ENCODE measurements at regions not wholly inside any gene's neighbourhood (a gene's known extent, or its start where the extent isn't known, plus 50 kb on each side); places are given as distances from the start of the nearest gene placed in this dataset.
"Not testable (repeated sequence)": the region's sequence is repeated elsewhere in the genome, so short reads cannot be mapped to it uniquely, and the experiment has no call there.

DNA sequence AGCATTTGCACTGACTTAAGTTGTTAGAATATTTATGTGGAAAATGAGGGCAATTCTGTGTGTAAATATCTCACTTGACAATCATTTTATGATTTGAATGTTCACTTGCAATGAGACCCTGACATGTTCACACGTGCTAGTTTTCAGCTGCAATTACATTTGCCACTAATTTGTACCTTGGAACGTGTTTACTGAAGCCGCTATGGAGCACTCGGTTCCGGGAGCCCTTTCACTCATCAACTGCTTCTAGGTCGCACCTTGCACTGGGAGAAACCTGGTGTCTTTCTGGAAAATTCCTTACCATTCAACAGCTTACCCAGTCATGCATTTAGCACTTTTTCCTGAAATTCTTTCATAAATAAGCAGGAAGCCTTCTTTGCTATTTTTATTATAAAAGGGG lies 229.6 kb downstream of the ZIC5 start:
- H3K27me3 ChIP-seq (ENCODE audit: control insufficient read depth, insufficient read depth, low read length): no peaks in the 10 kb centered on the region
- H3K4me3 ChIP-seq (ENCODE audit: low read depth, low read length): no peak overlapping the region
- H3K36me3 ChIP-seq (ENCODE audit: control insufficient read depth, insufficient read depth, low read length): no peaks in the 10 kb centered on the region
- peaks cover 33% of the 10 kb centered on the region for H3K4me1 ChIP-seq (ENCODE audit: control insufficient read depth, insufficient read depth, low read length)
- no peaks in the 10 kb centered on the region for H3K9me3 ChIP-seq (ENCODE audit: control insufficient read depth, insufficient read depth, low read length)
- H3K9ac ChIP-seq (ENCODE audit: low read depth, low read length): peak overlapping the region; percentile 38

DNA sequence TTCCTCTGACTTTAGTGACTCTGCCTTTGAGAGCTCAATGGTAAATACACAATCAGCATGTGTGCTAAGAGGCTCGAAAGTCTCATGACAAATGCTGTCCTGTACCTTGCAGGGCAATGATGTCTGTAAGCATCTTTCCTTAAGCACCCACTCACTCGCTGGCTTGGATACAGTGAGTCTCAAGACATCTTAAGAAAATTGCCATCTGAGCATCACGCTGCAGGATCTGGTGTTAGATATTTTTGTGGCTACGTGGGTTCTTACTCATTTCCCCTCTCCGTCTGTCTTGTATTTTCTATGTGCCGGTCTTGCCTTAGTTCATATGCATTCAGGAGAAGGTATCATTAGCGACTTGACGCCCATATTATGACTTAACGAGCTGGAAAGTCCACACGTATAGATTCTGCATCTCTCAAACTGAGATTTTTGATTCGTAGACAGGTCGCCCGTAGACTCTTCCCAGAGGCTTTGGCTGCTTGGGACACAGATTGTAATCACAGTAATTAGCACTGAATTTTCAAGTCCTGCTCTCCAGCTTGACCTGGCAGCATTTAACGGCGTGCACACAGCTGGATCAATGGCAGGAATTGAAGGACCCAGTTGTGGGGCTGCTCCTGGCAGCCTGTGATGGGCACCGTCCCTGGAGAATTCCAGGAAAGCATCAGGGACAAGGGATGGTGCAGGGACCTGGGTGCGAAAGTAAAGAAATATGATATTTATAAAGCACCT lies 231.2 kb downstream of the ZIC5 start:
- H3K4me3 ChIP-seq (ENCODE audit: low read depth, low read length): no peak overlapping the region
- no peaks in the 10 kb centered on the region for H3K27me3 ChIP-seq (ENCODE audit: control insufficient read depth, insufficient read depth, low read length)
- no peak overlapping the region for H3K9ac ChIP-seq (ENCODE audit: low read depth, low read length)
- H3K36me3 ChIP-seq (ENCODE audit: control insufficient read depth, insufficient read depth, low read length): no peaks in the 10 kb centered on the region
- peaks cover 23% of the 10 kb centered on the region for H3K4me1 ChIP-seq (ENCODE audit: control insufficient read depth, insufficient read depth, low read length)
- H3K9me3 ChIP-seq (ENCODE audit: control insufficient read depth, insufficient read depth, low read length): no peaks in the 10 kb centered on the region

DNA sequence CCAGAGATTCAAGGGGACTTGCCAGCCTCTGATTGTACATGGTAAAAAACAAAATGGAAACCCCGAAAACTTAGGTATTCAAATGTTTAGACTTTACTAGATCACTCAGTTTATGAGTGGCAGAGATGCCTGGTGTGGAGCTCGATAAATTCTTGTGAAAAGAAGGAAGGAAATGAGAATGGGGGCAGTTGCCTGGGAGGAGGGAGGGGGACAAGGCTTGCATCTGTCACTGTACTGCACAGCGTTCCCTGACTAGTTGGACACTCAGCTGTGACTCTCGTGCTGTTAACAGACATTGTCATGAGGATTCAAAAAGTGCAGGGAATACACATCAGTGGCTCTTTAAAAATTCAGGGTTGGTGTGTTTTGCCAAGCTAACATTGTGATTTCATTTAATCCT lies 232.9 kb downstream of the ZIC5 start:
- no peaks in the 10 kb centered on the region for H3K9me3 ChIP-seq (ENCODE audit: control insufficient read depth, insufficient read depth, low read length)
- no peak overlapping the region for H3K9ac ChIP-seq (ENCODE audit: low read depth, low read length)
- H3K36me3 ChIP-seq (ENCODE audit: control insufficient read depth, insufficient read depth, low read length): no peaks in the 10 kb centered on the region
- H3K4me1 ChIP-seq (ENCODE audit: control insufficient read depth, insufficient read depth, low read length): peaks cover 23% of the 10 kb centered on the region
- no peak overlapping the region for H3K4me3 ChIP-seq (ENCODE audit: low read depth, low read length)
- H3K27me3 ChIP-seq (ENCODE audit: control insufficient read depth, insufficient read depth, low read length): no peaks in the 10 kb centered on the region

DNA sequence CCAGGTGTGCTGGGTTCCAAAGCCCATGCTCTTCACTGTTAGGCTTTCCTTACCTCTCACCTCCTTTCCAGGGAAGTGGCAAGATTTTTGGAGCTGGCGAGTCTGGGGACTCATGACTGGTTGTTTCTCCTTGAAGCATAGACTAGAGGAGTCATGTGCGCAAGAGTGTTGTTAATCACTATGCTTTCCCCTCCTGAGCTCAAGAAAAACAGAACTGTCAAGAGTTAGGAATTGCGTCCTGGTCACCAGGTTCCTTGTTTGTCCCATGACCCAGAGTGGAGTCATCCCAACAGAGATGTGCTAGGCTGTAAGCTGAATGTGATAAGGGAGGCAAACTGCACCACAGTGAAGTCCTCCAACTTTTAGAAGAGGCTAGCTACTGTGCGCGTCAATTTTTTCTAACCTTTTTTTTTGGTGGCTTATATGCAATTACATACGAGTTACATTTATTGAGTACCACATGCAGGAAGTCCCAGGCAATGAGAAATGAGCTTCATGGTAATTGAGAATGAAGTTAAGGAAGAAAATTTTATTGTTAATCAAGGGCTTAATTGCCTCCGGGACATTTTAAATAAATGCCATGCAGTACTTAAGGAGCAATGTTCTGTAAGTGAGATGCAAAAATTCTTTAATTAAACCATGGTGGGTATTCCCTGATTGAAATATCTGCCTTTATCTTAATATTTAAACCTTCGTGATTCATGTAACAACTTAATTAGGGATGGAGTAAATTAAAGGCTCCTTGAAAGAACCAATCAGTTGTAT lies 233.9 kb downstream of the ZIC5 start:
- Histone ChIP-seq H3K9me3 (ENCODE audit: control insufficient read depth, insufficient read depth, low read length) (no peaks in the 10 kb centered on the region), H3K4me1 (ENCODE audit: control insufficient read depth, insufficient read depth, low read length) (peaks cover 22% of the 10 kb centered on the region), H3K9ac (ENCODE audit: low read depth, low read length) (no peak overlapping the region), H3K36me3 (ENCODE audit: control insufficient read depth, insufficient read depth, low read length) (no peaks in the 10 kb centered on the region), H3K4me3 (ENCODE audit: low read depth, low read length) (no peak overlapping the region), H3K27me3 (ENCODE audit: control insufficient read depth, insufficient read depth, low read length) (no peaks in the 10 kb centered on the region)

DNA sequence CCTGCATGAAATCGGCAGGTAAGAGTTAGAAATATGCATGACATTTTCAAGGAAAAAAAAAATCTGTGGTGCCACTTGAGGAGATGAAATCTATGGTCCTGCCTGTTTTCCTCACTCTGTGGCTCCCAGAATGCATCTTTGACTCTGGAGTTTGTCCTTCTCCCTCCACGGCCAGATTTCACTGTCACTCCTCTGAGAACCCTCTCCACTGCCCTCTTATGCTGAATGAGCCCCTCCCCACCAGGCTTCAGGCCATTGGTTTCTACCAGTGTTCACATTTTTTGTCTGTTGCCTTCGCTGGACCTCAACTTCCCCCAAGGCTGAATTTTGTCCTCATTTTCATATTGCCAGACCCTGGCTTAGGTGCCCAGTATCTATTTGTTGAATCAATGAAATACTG lies 235.0 kb downstream of the ZIC5 start:
- Histone ChIP-seq H3K4me3 (ENCODE audit: low read depth, low read length) (no peak overlapping the region), H3K9ac (ENCODE audit: low read depth, low read length) (no peak overlapping the region), H3K9me3 (ENCODE audit: control insufficient read depth, insufficient read depth, low read length) (no peaks in the 10 kb centered on the region), H3K27me3 (ENCODE audit: control insufficient read depth, insufficient read depth, low read length) (no peaks in the 10 kb centered on the region), H3K36me3 (ENCODE audit: control insufficient read depth, insufficient read depth, low read length) (no peaks in the 10 kb centered on the region), H3K4me1 (ENCODE audit: control insufficient read depth, insufficient read depth, low read length) (peaks cover 19% of the 10 kb centered on the region)

DNA sequence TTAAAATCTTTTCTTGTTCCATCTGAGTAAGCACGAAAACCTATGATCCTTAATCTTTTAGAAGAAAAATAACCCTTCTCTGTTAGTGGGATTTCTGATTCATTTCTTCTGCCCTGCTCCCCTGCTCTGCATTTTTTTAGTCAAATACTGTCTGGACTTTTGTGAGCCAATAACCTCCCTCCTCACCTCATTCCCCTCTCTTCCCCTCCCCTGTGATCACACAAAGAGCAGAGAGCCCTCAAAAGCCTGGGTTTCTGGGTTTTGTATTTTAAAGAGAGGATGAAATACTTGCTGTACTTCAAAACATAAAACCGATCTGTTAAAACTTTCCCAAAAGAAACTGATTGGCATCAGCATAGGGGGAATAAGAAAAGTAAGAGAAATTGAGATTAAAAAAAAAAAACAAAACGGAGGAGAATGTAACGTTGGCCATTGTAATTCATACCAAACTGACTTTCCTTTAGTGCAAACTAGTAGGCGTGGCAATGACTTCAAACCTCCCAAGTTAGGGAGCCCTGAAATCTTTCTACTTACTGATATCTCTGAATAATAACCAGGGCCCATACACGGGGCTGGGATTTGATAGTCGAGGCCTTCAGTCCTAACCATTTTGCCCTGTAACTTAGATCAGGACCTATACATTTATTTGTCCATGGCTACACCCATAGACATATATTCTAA lies 232.9 kb downstream of the TM9SF2 start:
- Histone ChIP-seq H3K9me3 (ENCODE audit: control insufficient read depth, insufficient read depth, low read length) (no peaks in the 10 kb centered on the region), H3K27me3 (ENCODE audit: control insufficient read depth, insufficient read depth, low read length) (no peaks in the 10 kb centered on the region), H3K4me1 (ENCODE audit: control insufficient read depth, insufficient read depth, low read length) (peaks cover 19% of the 10 kb centered on the region), H3K9ac (ENCODE audit: low read depth, low read length) (no peak overlapping the region), H3K4me3 (ENCODE audit: low read depth, low read length) (no peak overlapping the region), H3K36me3 (ENCODE audit: control insufficient read depth, insufficient read depth, low read length) (no peaks in the 10 kb centered on the region)

DNA sequence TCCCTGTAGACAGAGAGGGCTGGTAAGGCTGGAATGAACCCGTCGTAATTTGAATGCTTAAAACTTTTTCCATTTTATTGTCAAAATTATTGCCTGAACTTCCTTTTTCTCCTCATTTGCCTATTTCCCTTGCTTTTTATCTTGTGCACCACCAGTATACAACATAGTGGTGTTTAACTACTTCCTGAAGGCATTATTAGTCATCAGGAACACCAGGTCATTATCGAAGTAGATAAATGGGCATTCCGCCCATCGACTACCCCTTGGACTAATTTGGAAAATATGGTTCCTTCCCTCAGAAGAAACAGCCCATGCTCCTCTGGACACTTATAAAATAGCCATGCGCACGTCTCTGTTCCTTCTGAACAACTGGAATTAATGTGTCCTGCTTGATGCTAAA lies 232.1 kb downstream of the TM9SF2 start:
- Histone ChIP-seq H3K27me3 (ENCODE audit: control insufficient read depth, insufficient read depth, low read length) (no peaks in the 10 kb centered on the region), H3K4me3 (ENCODE audit: low read depth, low read length) (no peak overlapping the region), H3K36me3 (ENCODE audit: control insufficient read depth, insufficient read depth, low read length) (no peaks in the 10 kb centered on the region), H3K9me3 (ENCODE audit: control insufficient read depth, insufficient read depth, low read length) (no peaks in the 10 kb centered on the region), H3K9ac (ENCODE audit: low read depth, low read length) (no peak overlapping the region), H3K4me1 (ENCODE audit: control insufficient read depth, insufficient read depth, low read length) (peaks cover 19% of the 10 kb centered on the region)

DNA sequence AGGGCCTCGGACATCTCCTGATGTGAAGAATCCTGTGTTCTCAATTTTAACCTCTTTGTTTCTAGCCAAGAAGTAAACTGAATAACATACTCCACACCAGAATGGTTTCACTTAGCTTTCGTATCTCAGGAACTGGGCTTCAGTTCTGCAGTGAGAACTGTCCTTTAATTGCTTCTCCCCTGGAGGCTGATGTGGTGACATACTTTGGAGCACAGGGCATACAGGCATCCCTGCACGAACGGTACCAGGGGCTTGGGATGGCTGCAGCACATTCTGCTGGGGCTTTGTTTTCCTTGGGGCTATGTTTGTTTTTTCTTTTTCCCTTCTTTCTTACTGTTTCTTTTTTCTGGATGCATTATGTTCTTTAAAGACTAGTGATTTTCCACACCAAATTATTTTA lies 230.5 kb downstream of the TM9SF2 start:
- H3K4me3 ChIP-seq (ENCODE audit: low read depth, low read length): no peak overlapping the region
- H3K36me3 ChIP-seq (ENCODE audit: control insufficient read depth, insufficient read depth, low read length): no peaks in the 10 kb centered on the region
- H3K9me3 ChIP-seq (ENCODE audit: control insufficient read depth, insufficient read depth, low read length): no peaks in the 10 kb centered on the region
- H3K27me3 ChIP-seq (ENCODE audit: control insufficient read depth, insufficient read depth, low read length): no peaks in the 10 kb centered on the region
- no peak overlapping the region for H3K9ac ChIP-seq (ENCODE audit: low read depth, low read length)
- peaks cover 24% of the 10 kb centered on the region for H3K4me1 ChIP-seq (ENCODE audit: control insufficient read depth, insufficient read depth, low read length)

DNA sequence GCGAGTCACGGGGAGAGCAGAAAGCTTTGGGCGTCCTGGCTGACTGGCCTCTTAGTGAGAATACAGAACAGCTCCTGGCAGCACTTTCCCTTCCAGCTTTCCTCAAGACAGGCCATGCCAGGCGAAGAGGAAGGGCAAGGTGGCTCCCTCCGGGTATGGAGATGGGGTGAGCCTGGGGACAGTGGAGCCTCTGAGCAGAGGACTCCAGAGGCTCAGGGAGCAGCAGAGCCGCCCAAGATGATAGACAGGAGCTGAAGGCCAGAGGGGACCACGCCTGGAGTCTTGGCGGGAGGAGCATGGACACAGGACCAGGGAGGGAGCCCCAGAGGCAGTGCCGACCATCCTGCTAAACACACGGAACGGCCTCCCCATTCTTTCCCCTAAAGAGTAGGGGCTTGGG lies 229.1 kb downstream of the TM9SF2 start:
- Histone ChIP-seq H3K36me3 (ENCODE audit: control insufficient read depth, insufficient read depth, low read length) (no peaks in the 10 kb centered on the region), H3K9me3 (ENCODE audit: control insufficient read depth, insufficient read depth, low read length) (no peaks in the 10 kb centered on the region), H3K4me1 (ENCODE audit: control insufficient read depth, insufficient read depth, low read length) (peaks cover 33% of the 10 kb centered on the region), H3K27me3 (ENCODE audit: control insufficient read depth, insufficient read depth, low read length) (no peaks in the 10 kb centered on the region), H3K4me3 (ENCODE audit: low read depth, low read length) (no peak overlapping the region), H3K9ac (ENCODE audit: low read depth, low read length) (no peak overlapping the region)

DNA sequence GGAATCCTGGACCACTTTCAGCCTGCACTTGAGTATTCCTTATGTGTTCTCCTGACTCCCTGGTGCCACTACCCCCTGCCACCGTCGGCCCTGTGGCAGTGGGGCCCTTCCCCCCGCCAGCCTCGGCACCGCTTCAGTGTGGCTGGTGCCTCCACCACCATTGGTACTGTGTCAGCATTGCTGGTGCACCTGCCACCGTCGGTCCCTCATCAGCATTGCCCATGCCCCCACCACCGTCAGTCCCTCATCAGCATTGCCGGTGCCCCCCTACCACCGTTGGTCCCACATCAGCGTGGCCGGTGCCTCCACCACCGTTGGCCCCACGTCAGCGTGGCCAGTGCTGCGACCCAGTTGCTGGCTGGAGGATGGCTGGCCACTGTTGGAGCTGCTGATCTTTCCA lies 228.5 kb downstream of the TM9SF2 start:
- H3K27me3 ChIP-seq (ENCODE audit: control insufficient read depth, insufficient read depth, low read length): no peaks in the 10 kb centered on the region
- peaks cover 36% of the 10 kb centered on the region for H3K4me1 ChIP-seq (ENCODE audit: control insufficient read depth, insufficient read depth, low read length)
- H3K9me3 ChIP-seq (ENCODE audit: control insufficient read depth, insufficient read depth, low read length): no peaks in the 10 kb centered on the region
- H3K4me3 ChIP-seq (ENCODE audit: low read depth, low read length): no peak overlapping the region
- no peaks in the 10 kb centered on the region for H3K36me3 ChIP-seq (ENCODE audit: control insufficient read depth, insufficient read depth, low read length)
- no peak overlapping the region for H3K9ac ChIP-seq (ENCODE audit: low read depth, low read length)

DNA sequence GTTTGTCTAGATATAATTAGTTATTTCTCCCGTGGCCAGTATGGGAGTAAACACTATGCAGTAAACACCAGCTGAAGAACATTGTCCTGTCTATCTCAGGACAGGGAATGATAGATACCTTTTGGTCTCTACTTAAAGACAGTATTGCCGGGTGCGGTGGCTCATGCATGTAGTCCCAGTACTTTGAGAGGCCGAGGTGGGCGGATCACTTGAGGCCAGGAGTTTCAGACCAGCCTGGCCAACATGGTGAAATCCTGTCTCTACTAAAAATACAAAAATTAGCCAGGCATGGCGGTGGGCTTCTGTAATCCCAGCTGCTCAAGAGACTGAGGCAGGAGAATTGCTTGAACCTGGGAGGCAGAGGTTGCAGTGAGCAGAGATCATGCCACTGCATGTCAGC lies 226.4 kb downstream of the TM9SF2 start:
- H3K9ac ChIP-seq (ENCODE audit: low read depth, low read length); H3K4me3 ChIP-seq (ENCODE audit: low read depth, low read length); H3K27me3 ChIP-seq (ENCODE audit: control insufficient read depth, insufficient read depth, low read length); H3K9me3 ChIP-seq (ENCODE audit: control insufficient read depth, insufficient read depth, low read length); H3K36me3 ChIP-seq (ENCODE audit: control insufficient read depth, insufficient read depth, low read length): not testable (repeated sequence)
- H3K4me1 ChIP-seq (ENCODE audit: control insufficient read depth, insufficient read depth, low read length): peaks cover 27% of the 10 kb centered on the region
